Adrenal gland (tissue), 9 donors: ENCODE measurements at regions not wholly inside any gene's neighbourhood (a gene's known extent, or its start where the extent isn't known, plus 50 kb on each side); places are given as distances from the start of the nearest gene placed in this dataset.

Experiments used
- DNase-seq, 7 donors: peaks; one replicate each; pipeline ENCODE4 v3.0.0-alpha.2; 2019 to 2020
- H3K27ac ChIP-seq, 5 donors: fragments of 200-600 bp; sonication (generic) in 4 of 5; 1 replicate in 3 of 5; 2 replicates in 2 of 5; pipeline versions ENCODE4 v1.5.1 to v1.8.0; 2016 to 2020; ENCODE audit warnings: mild to moderate bottlenecking in 1 of 5
- H3K27me3 ChIP-seq: fragments of 200-600 bp; 2 replicates; pipeline ENCODE4 v1.8.0; 2021
- H3K36me3 ChIP-seq, 2 donors: fragments of 200-600 bp; replicated peaks in 1 of 2; 1 replicate in 1 of 2; 2 replicates in 1 of 2; pipeline versions ENCODE4 v1.5.1 to v1.8.0; 2018 to 2022
- H3K4me1 ChIP-seq, 2 donors: fragments of 200-600 bp; replicated peaks in 1 of 2; 1 replicate in 1 of 2; 2 replicates in 1 of 2; pipeline versions ENCODE4 v1.5.1 to v1.8.0; 2018 to 2021
- H3K4me3 ChIP-seq, 4 donors: fragments of 200-600 bp; sonication (generic) in 3 of 4; one replicate each; pipeline ENCODE4 v1.5.1; 2016 to 2018
- H3K9me3 ChIP-seq, 3 donors: fragments of 200-600 bp; sonication (generic) in 1 of 3; replicated peaks in 1 of 3; 1 replicate in 2 of 3; 2 replicates in 1 of 3; pipeline versions ENCODE4 v1.5.1 to v1.8.0; 2016 to 2021
- CTCF ChIP-seq, 6 experiments: fragments of 450-650 bp in 4 of 6; fragments of 200-600 bp in 2 of 6; sonication (generic) in 1 of 6; IDR thresholded peaks; 1 replicate in 5 of 6; 2 replicates in 1 of 6; pipeline versions ENCODE4 v1.5.1 to v1.8.0; 2016 to 2021; ENCODE audit warnings: antibody characterized with exemption in 6 of 6, mild to moderate bottlenecking in 2 of 6, moderate library complexity in 1 of 6
- POLR2A ChIP-seq, 2 donors: fragments of 450-650 bp; IDR thresholded peaks; one replicate each; pipeline ENCODE4 v1.6.1; 2017; ENCODE audit warnings: antibody characterized with exemption in 2 of 2, mild to moderate bottlenecking in 2 of 2, moderate library complexity in 1 of 2
- WGBS, 4 donors: extraction: QIAGEN DNeasy Blood & Tissue Kit in 2 of 4; methylation state at CpG; one replicate each; pipeline versions ENCODE4 v1.1.5 to v1.1.7; 2013 to 2017; 5-methylcytosine and 5-hydroxymethylcytosine counted together
- intact Hi-C, 2 donors: fragments of 100-400 bp; cut with DNase I; formaldehyde crosslinking; loops; one replicate each; pipeline versions ENCODE4 v1.14.1 to v1.15.0; 2022 to 2023
- donor health status: healthy with polysubstance abuse.
- donor health status: Bipolar disorder and iron deficiency.
- donor health status: DM: yes; HTN: yes; CAD: no.
- donor health status: DM: no; HTN: no; CAD: no.
- donor health status: DM: no; HTN: no; CAD: no.

GRCh38 chr3:174352227-174352626, 506.9 kb upstream of the NAALADL2 start:
- DNase-seq, result no peak
- intact Hi-C loops, result no loop called here
- Histone ChIP-seq H3K27ac (no peak overlapping the region), H3K27me3 (no peaks in the 10 kb centered on the region), H3K9me3 (no peaks in the 10 kb centered on the region), H3K4me3 (no peak overlapping the region), H3K36me3 (no peaks in the 10 kb centered on the region), H3K4me1 (no peaks in the 10 kb centered on the region)
- TF ChIP-seq CTCF (IDR thresholded peaks at IDR 0.05) (no peak), POLR2A (IDR thresholded peaks at IDR 0.05) (no peak)

GRCh38 chr3:174355505-174355904, 503.6 kb upstream of the NAALADL2 start:
- H3K27ac ChIP-seq, result no peak overlapping the region
- no peaks in the 10 kb centered on the region for H3K27me3 ChIP-seq
- TF ChIP-seq CTCF (IDR thresholded peaks at IDR 0.05) (peak in 4 of 6 experiments; percentile 9 to 37 (median 19)), POLR2A (IDR thresholded peaks at IDR 0.05) (no peak)
- H3K4me1 ChIP-seq, result no peaks in the 10 kb centered on the region
- H3K4me3 ChIP-seq, result no peak overlapping the region
- intact Hi-C loops, result no loop called here
- DNase-seq, result no peak
- no peaks in the 10 kb centered on the region for H3K36me3 ChIP-seq
- H3K9me3 ChIP-seq, result no peaks in the 10 kb centered on the region
- WGBS, 4 donors, result 9 to 33% (median 13%) methylated on average over 1 of the region's 1 CpG

- TF ChIP-seq POLR2A (IDR thresholded peaks at IDR 0.05) (no peak), CTCF (IDR thresholded peaks at IDR 0.05) (no peak)
- DNase-seq, result no peak
- H3K9me3 ChIP-seq, result no peaks in the 10 kb centered on the region
- 78 to 94% (median 84%) methylated on average over 1 of the region's 1 CpG for WGBS, 4 donors
- H3K36me3 ChIP-seq, result no peaks in the 10 kb centered on the region
- H3K27me3 ChIP-seq, result no peaks in the 10 kb centered on the region
- no peaks in the 10 kb centered on the region for H3K4me1 ChIP-seq
- intact Hi-C loops, result no loop called here
- H3K27ac ChIP-seq, result no peak overlapping the region
- no peak overlapping the region for H3K4me3 ChIP-seq
Observed at GRCh38 chr3:174356596-174356995, 502.5 kb upstream of the NAALADL2 start.

GRCh38 chr3:174358252-174358651, 500.9 kb upstream of the NAALADL2 start:
- Histone ChIP-seq H3K36me3 (no peaks in the 10 kb centered on the region), H3K27ac (no peak overlapping the region), H3K4me1 (no peaks in the 10 kb centered on the region), H3K9me3 (no peaks in the 10 kb centered on the region), H3K27me3 (no peaks in the 10 kb centered on the region), H3K4me3 (no peak overlapping the region)
- TF ChIP-seq POLR2A (IDR thresholded peaks at IDR 0.05) (no peak), CTCF (IDR thresholded peaks at IDR 0.05) (no peak)
- WGBS, 4 donors, result 76 to 90% (median 83%) methylated on average over 1 of the region's 1 CpG
- DNase-seq, result no peak
- intact Hi-C loops, result no loop called here
